Right atrium auricular region (tissue), 2 donors: ENCODE measurements at regions not wholly inside any gene's neighbourhood (a gene's known extent, or its start where the extent isn't known, plus 50 kb on each side); places are given as distances from the start of the nearest gene placed in this dataset.
A peak's percentile ranks its signal among the peaks of the same experiment; 100 is the strongest.

Experiments
- DNase-seq: peaks from one replicate; pipeline ENCODE4 v3.0.0-alpha.2; 2019; ENCODE audit warnings: low spot score
- H3K27ac ChIP-seq, 2 donors: fragments of 200-600 bp; sonication (generic); 1 replicate in 1 of 2; 2 replicates in 1 of 2; pipeline ENCODE4 v1.5.1; 2016 to 2019
- H3K27me3 ChIP-seq, 2 donors: fragments of 200-600 bp; sonication (generic); one replicate each; pipeline versions ENCODE4 v1.5.1 to v1.6.0; 2017 to 2019
- H3K36me3 ChIP-seq: fragments of 200-600 bp; sonication (generic); one replicate; pipeline ENCODE4 v1.5.1; 2016
- H3K4me1 ChIP-seq, 2 donors: fragments of 200-600 bp; sonication (generic); one replicate each; pipeline versions ENCODE4 v1.5.1 to v1.6.0; 2017 to 2019
- H3K4me3 ChIP-seq, 2 donors: fragments of 200-600 bp; sonication (generic); 1 replicate in 1 of 2; 2 replicates in 1 of 2; pipeline ENCODE4 v1.5.1; 2017 to 2019; ENCODE audit warnings: mild to moderate bottlenecking in 1 of 2, moderate library complexity in 1 of 2
- H3K9me3 ChIP-seq, 2 donors: fragments of 200-600 bp; sonication (generic); one replicate each; pipeline ENCODE4 v1.5.1; 2019
- TF ChIP-seq, protein P1 (sequence below), 2 donors: fragments of 200-600 bp; sonication (generic); IDR thresholded peaks; one replicate each; pipeline ENCODE4 v1.5.1; 2019; ENCODE audit warnings: antibody characterized with exemption in 2 of 2

DNA sequence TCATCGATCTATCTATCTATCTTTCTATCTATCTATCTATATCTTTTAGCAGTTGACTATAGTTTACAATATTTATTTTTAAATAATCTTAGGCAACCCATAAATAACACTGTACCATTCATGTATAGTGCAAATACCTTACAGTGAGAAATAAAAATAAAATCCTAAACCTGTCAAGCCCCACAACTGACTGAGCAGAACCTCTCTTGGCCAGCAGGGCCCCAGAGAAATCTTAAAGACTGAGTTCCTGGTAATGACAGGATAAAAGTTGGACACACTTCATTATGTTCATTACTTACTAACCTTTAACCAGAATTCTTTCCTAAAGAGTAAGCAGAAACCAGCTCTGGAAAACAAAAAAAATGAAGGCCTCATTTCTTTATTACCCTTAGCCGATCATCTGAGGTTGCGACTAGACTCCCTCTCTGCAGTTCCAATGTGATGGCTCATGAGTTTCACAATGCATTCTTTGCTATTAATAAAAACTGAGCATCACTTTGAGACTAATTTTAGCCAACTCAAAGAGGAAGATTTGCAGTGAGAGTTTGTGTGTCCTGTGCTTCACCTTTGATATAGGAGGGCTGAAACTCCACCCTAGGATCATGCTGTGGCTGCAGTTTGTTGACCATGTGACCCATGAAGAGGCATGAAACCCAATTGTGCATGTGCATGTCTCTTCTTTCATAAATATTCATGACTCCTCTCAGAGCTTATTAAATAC is 1072.0 kb downstream of the NSUN3 start:
- Histone ChIP-seq H3K27ac (peak overlapping the region; percentile 47 to 72), H3K36me3 (no peaks in the 10 kb centered on the region), H3K9me3 (no peaks in the 10 kb centered on the region), H3K4me3 (no peak overlapping the region), H3K27me3 (no peaks in the 10 kb centered on the region), H3K4me1 (no peaks in the 10 kb centered on the region)
- no peak for DNase-seq
- TF ChIP-seq, protein P1, sequence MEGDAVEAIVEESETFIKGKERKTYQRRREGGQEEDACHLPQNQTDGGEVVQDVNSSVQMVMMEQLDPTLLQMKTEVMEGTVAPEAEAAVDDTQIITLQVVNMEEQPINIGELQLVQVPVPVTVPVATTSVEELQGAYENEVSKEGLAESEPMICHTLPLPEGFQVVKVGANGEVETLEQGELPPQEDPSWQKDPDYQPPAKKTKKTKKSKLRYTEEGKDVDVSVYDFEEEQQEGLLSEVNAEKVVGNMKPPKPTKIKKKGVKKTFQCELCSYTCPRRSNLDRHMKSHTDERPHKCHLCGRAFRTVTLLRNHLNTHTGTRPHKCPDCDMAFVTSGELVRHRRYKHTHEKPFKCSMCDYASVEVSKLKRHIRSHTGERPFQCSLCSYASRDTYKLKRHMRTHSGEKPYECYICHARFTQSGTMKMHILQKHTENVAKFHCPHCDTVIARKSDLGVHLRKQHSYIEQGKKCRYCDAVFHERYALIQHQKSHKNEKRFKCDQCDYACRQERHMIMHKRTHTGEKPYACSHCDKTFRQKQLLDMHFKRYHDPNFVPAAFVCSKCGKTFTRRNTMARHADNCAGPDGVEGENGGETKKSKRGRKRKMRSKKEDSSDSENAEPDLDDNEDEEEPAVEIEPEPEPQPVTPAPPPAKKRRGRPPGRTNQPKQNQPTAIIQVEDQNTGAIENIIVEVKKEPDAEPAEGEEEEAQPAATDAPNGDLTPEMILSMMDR (IDR thresholded peaks at IDR 0.05): no peak

DNA sequence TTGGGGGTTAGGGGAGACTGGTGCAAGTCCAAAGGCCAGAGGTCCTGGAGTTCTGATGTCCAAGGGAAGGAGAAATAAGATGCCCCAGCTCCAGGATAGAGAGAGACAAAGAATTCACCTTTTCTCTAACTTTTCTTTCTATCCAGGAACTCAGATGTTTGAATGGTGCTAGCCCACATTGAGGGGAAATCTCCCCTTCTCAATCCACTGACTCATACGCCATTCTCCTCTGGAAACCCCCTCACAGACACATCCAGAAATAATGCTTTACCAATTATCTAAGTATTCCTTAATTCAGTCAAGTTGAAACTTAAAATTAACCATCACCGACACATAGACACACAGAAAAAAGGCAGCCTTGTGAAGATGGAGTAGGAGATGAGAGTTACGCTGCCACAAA is 1085.2 kb downstream of the NSUN3 start:
- DNase-seq: no peak

DNA sequence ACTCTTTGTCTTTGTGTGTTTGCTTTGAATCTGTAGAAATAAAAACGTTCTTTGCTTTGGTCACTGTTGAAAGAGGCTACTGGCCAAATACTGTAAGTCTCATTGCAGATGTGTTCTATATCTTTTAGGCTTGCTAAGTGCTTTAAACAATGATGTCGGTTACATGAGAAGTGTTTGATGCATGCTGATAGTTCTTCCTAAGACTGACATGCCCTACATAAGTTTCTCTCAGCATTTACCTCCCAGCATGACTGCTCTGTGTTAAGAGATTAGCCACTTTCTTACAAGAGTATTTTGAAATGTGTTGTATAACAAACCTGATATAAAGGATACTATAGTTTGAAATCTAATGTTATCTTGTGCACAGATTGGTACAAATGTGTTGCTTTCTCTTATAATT is 1088.7 kb downstream of the NSUN3 start:
- TF ChIP-seq, protein P1 (IDR thresholded peaks at IDR 0.05): no peak
- H3K27ac ChIP-seq: no peak overlapping the region
- no peaks in the 10 kb centered on the region for H3K9me3 ChIP-seq
- H3K4me1 ChIP-seq: no peaks in the 10 kb centered on the region
- no peak for DNase-seq
- H3K27me3 ChIP-seq: no peaks in the 10 kb centered on the region
- H3K36me3 ChIP-seq: no peaks in the 10 kb centered on the region
- H3K4me3 ChIP-seq: no peak overlapping the region

More for the DNA sequence above, 1085.2 kb downstream of the NSUN3 start:
- no peaks in the 10 kb centered on the region for H3K36me3 ChIP-seq
- H3K27me3 ChIP-seq: no peaks in the 10 kb centered on the region
- no peaks in the 10 kb centered on the region for H3K9me3 ChIP-seq
- no peak overlapping the region for H3K27ac ChIP-seq
- no peak overlapping the region for H3K4me3 ChIP-seq
- no peaks in the 10 kb centered on the region for H3K4me1 ChIP-seq
- TF ChIP-seq, protein P1 (IDR thresholded peaks at IDR 0.05): no peak

DNA sequence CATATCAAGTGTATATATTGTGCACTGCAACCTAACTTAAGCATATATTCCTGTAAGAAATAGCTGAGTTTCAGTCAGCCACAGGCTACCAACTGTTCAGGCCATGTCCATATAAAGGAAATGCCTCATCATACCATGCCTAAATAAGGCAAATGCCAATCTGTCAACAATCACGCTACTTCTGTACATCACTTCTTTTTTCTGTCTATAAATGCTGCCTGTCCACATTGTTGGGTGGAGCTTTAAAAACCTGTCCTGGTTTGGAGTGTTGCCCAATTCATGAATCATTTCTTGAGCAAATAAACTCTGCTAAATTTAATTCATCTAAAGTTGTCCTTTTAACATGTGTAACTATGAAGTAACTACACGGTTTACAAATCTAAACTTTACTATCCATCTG is 1091.9 kb downstream of the NSUN3 start:
- no peak for DNase-seq
- no peaks in the 10 kb centered on the region for H3K36me3 ChIP-seq
- no peak overlapping the region for H3K27ac ChIP-seq
- H3K4me1 ChIP-seq: no peaks in the 10 kb centered on the region
- TF ChIP-seq, protein P1 (IDR thresholded peaks at IDR 0.05): no peak
- H3K27me3 ChIP-seq: no peaks in the 10 kb centered on the region
- peaks cover 0 to 9% of the 10 kb centered on the region in 2 donors for H3K9me3 ChIP-seq
- H3K4me3 ChIP-seq: no peak overlapping the region

DNA sequence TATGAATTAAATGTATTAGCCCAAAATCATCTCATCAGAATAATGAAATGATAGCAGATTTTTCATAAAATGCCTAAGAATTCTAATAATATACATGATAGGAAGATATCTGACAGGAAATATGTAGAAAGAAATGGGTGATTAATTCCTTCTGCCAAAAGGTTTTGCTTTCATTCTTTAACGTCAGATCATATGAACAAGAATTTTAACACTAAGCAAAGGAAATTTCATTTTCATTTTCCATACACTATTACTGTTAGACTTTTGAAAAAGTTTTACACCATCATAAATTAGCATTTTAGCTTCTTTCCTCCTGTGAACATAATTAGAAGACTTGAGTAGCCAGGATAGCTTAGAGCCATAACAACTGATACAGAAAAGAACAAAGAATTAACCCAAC is 1099.9 kb downstream of the NSUN3 start:
- TF ChIP-seq, protein P1 (IDR thresholded peaks at IDR 0.05): no peak
- Histone ChIP-seq H3K27me3 (no peaks in the 10 kb centered on the region), H3K4me3 (no peak overlapping the region), H3K36me3 (no peaks in the 10 kb centered on the region), H3K27ac (no peak overlapping the region), H3K4me1 (no peaks in the 10 kb centered on the region), H3K9me3 (peaks cover 0 to 9% of the 10 kb centered on the region in 2 donors)
- DNase-seq: no peak

DNA sequence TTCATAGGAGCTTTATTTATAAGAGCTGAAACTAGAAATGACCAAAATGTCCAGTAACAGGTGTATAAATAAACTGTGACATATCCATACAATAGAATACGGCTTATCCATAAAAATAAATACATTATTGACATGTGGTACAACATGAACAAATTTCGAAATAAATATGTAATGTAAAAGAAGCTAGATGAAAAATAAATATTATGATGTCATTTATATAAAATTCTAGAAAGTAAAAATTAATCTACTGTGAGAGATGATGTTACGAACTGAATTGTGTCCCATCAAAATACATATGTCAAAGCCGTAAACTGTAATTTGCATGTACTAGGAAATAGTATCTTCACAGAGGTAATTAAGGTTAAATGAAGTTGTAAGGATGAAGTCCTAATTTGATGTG is 1104.9 kb downstream of the NSUN3 start:
- no peak for DNase-seq
- Histone ChIP-seq H3K27me3 (no peaks in the 10 kb centered on the region), H3K36me3 (no peaks in the 10 kb centered on the region), H3K4me3 (no peak overlapping the region), H3K9me3 (no peaks in the 10 kb centered on the region), H3K4me1 (no peaks in the 10 kb centered on the region), H3K27ac (no peak overlapping the region)
- TF ChIP-seq, protein P1 (IDR thresholded peaks at IDR 0.05): no peak
